ENCODE measurements at regions not wholly inside any gene's neighbourhood (a gene's known extent, or its start where the extent isn't known, plus 50 kb on each side); places are given as distances from the start of the nearest gene placed in this dataset.

GRCh38 chr1:200471739-200472138 is 61.9 kb upstream of the ZNF281 start:
- Histone ChIP-seq H3K4me3 (ENCODE audit: low read depth in 2 of 2, low read length in 1 of 2) (no peak overlapping the region), H3K4me1 (ENCODE audit: control insufficient read depth in 1 of 2, insufficient read depth in 2 of 2, low read depth in 1 of 2, low read length in 1 of 2) (peaks cover 0 to 15% of the 10 kb centered on the region in 2 experiments; a peak in 2 of 4 replicates), H4K20me1 (ENCODE audit: insufficient read depth) (no peaks in the 10 kb centered on the region), H3K36me3 (replicated peaks in 1 of 2; ENCODE audit: control insufficient read depth in 1 of 2, insufficient read depth in 2 of 2, low read length in 1 of 2) (no peaks in the 10 kb centered on the region), H2AFZ (ENCODE audit: low read depth) (no peak overlapping the region), H3K27me3 (ENCODE audit: insufficient read depth) (no peaks in the 10 kb centered on the region), H3K27ac (ENCODE audit: low read depth in 2 of 2, low read length in 1 of 2) (no peak overlapping the region), H3K9me3 (no peaks in the 10 kb centered on the region), H3K4me2 (no peak overlapping the region), H3K9ac (no peak overlapping the region), H3K9me2 (no peaks in the 10 kb centered on the region), H3F3A (replicated peaks; ENCODE audit: insufficient read depth) (no peaks in the 10 kb centered on the region), H3K79me2 (ENCODE audit: insufficient read depth) (no peaks in the 10 kb centered on the region)
- TF ChIP-seq EZH2phosphoT487 (IDR thresholded peaks at IDR 0.05; ENCODE audit: borderline replicate concordance, low read depth) (no peak), IRF3 (IDR thresholded peaks at IDR 0.05; ENCODE audit: low read depth, low read length) (no peak), YY1 (IDR thresholded peaks at IDR 0.05; ENCODE audit: low read depth) (no peak), ZBTB33 (IDR thresholded peaks at IDR 0.05; ENCODE audit: borderline replicate concordance, low read depth) (no peak), ELF1 (IDR thresholded peaks at IDR 0.05) (no peak), CTCF (IDR thresholded peaks at IDR 0.05) (no peak), TAF1 (IDR thresholded peaks at IDR 0.05; ENCODE audit: borderline replicate concordance, low read depth, low read length) (no peak), USF1 (IDR thresholded peaks at IDR 0.05; ENCODE audit: borderline replicate concordance, low read depth) (no peak), SIN3A (IDR thresholded peaks at IDR 0.05; ENCODE audit: borderline replicate concordance, low read depth, low read length) (no peak), JUND (IDR thresholded peaks at IDR 0.05) (no peak), REST (IDR thresholded peaks at IDR 0.05; ENCODE audit: low read depth, low read length) (no peak)
- POLR2A ChIA-PET, result no interaction called here
- CTCF ChIA-PET, result interaction anchor here (0.6 to 3.0 kb wide), 4 partner anchors 17 to 787 kb away, joined by 3 to 10 read pairs (median 4); no protein-coding TSS in a partner anchor
- WGBS (ENCODE audit: low lambda C conversion rate), result 98% methylated on average over 2 of the region's 2 CpGs
- no peak for DNase-seq

All from SK-N-SH (cell line).